ENCODE measurements at regions not wholly inside any gene's neighbourhood (a gene's known extent, or its start where the extent isn't known, plus 50 kb on each side); places are given as distances from the start of the nearest gene placed in this dataset.
"Not testable (repeated sequence)": the region's sequence is repeated elsewhere in the genome, so short reads cannot be mapped to it uniquely, and the experiment has no call there.

DNA sequence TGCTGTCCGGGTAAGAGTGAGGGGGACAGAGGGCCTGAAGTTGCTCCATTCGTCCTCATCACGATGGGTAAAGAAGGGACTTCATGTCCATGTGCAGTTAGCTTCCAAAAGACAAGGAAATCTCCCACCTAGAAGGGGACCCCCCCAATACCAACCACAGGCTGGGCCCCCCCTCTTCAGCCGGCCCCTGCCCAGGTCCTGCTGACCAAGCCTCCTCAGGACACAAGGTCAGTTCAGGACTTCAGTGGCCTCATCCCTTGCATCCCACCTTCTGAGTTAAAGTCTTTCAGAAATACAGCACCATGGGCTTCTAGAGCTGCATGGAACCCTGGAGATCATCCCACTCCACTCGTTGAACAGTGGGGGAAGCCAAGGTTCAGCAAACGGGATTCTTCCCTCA, 115.4 kb upstream of the ERG start:
- no peak for DNase-seq (ENCODE audit: low spot score)
- FAIRE-seq: no peak

DNA sequence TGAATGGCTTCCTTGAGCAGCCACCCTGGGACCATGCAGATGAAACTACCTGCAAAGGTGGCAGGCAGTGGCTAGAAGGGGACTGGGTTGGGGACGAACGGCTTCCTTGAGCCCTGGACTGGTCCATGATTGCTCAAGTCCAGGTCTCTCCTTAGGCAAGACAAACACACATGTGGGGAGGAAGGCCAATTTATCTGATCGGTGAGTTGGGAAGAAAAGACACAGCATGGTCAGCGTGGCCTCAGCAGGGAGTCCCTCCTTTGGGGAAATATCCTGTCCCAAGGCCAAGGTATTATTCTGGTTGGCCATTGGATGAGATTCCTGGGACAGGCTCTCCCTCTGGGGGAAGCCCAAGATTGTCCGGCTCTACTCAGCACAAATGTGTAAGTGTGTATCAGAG, 116.3 kb upstream of the ERG start:
- no peak for DNase-seq (ENCODE audit: low spot score)
- no peak for FAIRE-seq

DNA sequence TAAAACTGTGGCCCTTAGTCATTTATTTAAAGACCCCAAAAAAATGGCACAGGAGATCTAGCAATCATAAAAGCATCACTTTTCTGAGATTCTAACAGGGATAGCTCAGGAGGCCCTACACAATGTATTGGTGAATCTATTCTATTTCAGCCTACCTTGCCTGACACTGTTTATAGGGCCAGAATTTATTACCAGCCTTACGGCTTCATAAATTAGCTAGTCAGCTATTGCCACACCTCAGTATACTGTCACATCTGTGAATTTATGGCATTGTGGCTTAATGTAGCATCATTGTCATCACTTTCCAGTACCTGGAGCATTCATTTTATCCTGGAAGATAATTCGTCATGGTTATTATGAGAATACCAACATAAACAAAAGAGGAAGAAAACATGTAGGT, 121.2 kb upstream of the ERG start:
- FAIRE-seq: no peak

DNA sequence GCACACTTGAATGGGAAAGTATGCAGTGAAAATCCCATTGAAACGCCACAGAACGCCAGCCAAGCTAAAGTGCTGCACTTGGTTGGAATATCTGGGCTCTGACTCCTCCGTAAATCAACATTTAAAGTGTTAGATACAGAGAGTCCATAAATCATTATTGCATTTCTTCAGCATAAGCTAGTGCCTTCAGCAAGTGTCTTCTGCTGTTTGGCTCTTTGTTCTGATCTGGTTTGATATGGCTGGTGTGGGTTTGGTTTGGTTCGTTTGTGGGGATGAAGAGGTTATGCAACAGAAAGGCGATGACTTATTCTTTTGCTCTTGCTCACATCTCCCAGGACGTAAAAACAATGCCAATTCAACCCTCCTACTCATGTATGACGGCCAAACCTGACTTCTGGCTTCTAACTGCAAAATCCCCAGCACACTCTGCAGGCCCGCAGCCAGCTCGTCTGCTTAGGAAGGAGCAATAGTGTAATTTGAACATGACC, 121.8 kb upstream of the ERG start:
- DNase-seq (ENCODE audit: low spot score) (no peak), FAIRE-seq (no peak)

More for the DNA sequence above, 121.2 kb upstream of the ERG start:
- no peak for DNase-seq (ENCODE audit: low spot score)

DNA sequence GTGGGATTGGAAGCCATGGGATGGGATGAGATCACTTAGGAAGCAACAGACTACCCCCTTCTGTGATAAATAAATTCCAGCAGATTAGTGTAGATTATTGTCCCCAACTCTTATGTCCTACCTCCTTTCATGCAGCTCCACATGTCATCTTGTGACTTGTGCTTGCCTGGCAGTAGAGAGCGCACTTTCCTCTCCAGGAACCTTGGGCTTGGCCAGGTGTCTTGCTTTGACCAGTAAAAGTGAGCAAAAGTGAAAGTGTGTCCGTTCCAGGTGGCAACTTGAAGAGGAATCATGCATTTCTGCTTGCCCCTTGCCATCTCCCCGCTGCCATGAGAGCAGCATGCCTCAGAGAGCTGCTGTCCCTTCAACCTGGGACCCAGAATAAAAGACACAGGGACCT, 122.9 kb upstream of the ERG start:
- no peak for FAIRE-seq

DNA sequence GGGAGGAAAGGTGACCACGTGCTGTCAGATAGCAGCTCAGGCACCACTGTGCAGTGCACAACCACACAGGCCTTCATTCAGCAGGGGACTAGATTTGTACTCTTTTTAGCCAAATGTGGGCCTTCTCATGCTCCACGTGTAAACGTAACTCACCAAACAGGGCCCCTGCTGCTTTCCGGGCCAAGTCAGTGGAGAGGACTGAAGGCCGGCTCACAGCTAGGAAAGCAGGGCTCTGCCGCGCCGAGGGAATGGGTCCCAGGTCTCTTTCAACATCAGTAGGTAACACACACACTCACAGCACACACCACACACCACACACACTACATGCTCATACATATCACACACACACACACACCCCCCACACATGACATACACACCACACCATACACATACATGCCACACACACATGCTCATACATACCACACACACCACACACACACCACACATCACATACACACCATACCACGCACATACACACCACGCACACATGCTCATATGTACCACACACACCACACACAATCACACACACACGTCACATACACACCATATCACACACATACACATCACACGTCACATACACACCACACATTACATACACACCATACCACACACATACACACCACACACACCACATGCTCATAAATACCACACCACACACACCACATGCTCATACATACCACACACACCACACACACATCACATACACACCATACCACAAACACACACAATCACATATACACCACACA, 124.0 kb upstream of the ERG start:
- DNase-seq (ENCODE audit: low spot score) (no peak), FAIRE-seq (no peak)

More for the DNA sequence above, 122.9 kb upstream of the ERG start:
- DNase-seq (ENCODE audit: low spot score): no peak

DNA sequence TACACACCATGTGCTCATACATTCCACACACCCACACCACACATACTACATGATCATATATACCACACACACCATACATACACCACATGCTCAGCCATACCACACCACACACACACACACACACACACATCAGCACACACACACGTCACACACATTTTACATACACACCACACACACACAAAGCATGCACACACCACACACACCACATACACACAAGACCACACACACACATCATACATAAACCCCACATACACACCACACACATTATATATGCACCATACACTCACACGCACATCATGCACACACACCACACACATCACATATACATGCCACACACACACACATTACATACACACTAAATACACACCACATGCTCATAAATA, 124.5 kb upstream of the ERG start:
- FAIRE-seq (no peak), DNase-seq (ENCODE audit: low spot score) (no peak)

DNA sequence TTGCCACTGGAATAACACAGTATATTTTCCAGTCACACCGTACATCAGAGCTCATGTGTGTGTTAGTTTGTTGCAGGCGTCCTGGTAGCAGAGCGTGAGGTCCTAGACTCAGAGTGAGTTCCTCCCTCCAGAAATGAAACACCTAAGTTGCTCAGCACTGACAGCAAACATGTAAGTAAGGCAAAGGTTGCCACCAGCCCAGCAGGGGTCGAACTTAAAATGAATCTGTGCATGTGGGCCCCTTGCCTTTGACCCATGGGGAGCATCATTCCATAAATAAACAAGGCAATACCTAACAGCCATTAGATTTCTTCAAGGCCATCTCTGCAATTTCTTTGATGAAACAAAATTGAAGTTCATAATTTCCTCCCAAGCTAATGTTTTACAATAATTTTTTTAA, 125.3 kb upstream of the ERG start:
- no peak for FAIRE-seq
- no peak for DNase-seq (ENCODE audit: low spot score)

DNA sequence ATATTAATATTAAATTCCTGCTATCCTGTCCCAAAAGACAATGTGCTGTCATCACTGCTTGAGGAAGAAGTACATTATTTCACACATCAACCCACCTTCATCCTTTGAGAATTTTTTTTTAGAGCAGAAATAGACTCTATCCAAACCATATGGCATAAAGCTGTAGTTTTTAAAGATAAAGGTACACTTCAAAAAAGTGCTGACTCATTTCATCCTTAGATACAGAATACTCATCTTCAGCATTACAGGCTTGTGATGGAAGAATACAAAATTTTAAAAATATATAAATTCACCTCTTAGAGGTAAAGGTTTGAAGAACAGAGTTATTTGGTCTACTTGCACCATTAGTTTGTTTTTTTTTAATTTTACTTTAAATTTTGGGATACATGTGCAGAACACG, 126.7 kb upstream of the ERG start:
- FAIRE-seq: no peak
- no peak for DNase-seq (ENCODE audit: low spot score)

DNA sequence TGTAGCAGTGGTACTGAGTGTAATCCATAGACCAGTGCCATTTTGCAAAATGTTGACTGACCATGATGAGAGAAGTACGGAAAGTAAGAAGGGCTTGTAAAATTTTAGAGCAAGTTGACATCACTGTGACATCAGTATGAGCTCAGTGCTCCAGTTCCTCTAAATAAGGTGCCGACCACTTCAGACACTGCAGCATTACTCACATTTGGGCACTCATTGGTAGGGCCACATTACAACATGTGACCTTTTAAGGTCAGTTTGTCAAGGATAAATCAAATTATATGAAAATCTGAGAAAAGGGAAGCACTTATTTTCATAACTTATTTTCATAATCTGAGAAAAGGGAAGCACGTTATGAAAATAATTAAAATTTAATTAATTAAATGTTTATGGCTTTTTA, 128.0 kb upstream of the ERG start:
- DNase-seq (ENCODE audit: low spot score) (no peak), FAIRE-seq (no peak)

DNA sequence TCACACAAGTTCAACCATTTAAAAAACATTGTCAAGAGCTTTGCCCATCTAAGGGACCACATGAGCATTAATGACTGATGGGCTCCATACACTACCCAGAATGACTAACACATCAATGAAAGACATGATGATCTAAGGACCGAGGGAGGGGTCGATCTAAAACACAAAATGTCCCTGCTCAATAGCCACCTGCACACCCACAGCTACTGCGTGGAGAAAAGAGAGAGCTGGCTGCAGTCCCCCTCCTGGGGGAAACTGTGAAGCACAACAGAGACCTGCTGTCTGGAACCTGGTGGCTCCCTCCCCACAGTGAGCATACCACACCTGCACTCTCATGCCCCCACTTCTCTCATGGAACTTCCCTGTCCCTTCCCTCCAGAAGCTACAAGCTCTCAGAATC, 130.1 kb upstream of the ERG start:
- no peak for FAIRE-seq

DNA sequence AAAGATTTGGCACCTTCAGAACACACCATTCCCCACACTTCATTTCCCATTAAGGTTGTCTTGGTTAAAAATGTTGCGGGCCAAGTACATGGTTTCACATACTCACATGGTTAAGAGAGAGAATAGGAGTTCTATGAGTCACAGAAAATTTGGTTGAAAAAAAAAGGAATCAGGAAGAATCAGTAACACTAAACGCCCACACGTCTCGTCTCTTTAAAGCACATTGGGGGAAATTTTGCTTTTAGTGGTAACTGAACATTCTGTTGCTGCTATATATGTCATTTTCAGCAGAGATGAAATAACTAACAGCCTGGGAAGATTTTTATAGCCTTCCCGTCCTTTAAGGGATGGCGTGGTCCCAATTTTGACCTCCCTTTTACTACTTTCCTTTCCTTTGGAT, 132.9 kb upstream of the ERG start:
- FAIRE-seq (no peak), DNase-seq (ENCODE audit: low spot score) (no peak)

More for the DNA sequence above, 130.1 kb upstream of the ERG start:
- DNase-seq (ENCODE audit: low spot score): no peak

DNA sequence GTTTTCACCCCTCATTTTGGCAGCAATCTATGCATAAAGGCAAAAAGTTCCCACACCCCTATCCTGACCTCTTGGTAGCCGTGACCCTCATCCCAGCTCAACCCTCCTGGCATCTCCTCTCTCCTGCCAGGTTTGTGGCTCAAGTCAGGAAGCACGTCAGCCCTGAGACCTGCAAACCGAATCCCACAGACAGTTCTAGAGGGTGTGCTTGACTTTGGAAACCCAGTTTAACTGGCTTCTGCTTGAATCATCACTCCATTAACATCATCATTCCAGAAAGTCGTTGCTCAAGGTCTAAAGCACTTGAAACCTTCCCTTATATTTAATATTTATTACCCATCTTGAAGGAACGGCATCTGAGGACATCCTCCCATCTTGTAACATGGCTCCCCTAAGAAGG, 133.4 kb upstream of the ERG start:
- FAIRE-seq (no peak), DNase-seq (ENCODE audit: low spot score) (no peak)

DNA sequence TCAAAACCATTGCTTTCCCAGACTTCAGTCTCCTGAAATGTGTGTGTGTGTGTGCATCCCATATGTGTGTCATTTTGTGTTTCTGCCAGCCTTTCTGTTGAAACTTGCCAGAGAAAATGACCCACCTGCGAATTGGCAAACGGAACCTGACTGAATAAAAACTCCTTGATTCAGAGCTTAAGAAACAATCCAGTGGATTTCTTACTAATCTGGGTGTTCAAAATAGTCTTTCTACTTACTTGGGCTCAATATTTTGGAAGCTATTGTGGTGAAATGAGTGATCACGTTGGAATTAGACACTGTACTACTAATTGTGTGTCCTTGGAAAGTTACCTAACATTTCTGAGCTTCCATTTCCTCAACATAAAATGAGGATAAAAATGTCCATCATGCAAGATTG, 138.9 kb upstream of the ERG start:
- DNase-seq (ENCODE audit: low spot score) (no peak), FAIRE-seq (no peak)

DNA sequence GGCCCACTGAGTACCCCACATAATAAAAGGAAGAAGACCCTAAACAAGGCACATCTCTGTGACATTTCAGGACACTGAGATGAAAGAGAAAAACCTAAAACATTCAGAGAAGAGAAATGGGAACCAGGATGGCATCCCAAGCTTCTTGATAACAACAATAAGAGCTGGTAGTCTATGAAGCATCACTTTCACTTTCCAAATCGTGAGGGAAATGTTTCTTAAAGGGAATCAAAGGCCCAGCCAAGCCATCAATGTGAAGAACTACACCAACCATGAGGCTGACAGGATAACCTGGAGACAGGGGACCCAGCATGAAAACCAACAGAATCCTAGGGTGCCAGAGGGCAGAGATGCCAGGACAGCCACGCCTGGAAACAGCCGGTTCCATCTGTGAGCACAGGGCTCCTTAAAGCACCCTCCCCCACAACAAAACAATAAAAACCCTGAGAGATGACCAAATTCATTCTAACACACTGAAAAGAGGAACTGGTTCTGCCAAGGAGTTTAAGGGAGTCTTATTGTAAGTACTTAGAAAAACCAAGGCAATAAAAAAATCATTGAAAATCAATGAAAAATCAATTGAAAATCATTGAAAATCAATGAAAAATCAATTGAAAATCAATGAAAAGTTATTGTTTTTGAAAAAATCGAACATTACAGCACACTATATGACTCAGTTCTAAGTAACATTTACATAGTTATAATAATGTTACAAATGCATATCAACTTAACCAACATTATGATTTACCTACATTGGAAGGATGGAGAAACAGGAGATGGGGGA, 141.5 kb upstream of the ERG start:
- DNase-seq (ENCODE audit: low spot score) (no peak), FAIRE-seq (no peak)

DNA sequence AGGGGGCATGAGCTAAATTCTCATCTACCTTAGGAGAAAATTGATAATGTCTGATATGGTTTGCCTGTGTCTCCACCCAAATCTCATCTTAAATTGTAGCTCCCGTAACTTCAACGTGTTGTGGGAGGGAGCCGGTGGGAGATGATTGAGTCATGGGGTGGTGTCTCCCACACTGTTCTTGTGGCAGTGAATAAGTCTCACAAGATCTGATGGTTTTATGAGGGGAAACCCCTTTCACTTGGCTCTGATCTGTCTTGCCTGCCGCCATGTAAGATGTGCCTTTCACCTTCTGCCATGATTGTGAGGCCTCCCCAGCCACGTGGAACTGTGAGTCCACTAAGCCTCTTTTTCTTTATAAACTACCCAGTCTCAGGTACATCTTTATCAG, 142.1 kb upstream of the ERG start:
- FAIRE-seq; DNase-seq (ENCODE audit: low spot score): not testable (repeated sequence)

DNA sequence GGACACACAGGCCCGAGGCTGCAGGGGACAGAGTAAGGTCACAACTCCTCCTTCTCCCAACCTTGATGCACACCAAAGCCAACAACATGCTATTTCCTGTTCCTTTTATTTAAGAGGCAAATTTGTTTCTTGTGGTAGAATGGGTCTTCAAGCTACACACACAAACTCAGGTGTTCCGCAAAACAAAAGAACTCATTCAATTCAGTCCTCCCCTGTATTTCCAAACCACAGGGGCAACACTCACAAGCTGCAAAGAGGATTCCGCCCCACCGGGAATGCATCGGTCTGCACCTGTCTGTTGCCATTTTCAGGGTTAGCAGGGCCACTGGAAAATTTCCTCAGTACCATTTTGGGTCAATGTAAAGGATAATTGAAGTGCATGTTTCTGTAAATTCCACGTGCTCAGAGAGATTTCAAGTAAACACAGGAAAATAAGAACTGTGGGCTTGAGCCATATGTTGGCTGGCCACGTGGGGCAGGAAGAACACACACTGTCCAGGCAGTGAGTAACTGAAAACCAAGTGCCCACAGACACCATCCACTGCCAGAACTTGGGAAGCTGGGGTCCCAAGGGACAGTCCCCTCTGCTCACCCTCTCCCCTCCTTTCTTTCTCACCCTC, 145.2 kb upstream of the ERG start:
- DNase-seq (ENCODE audit: low spot score): no peak

DNA sequence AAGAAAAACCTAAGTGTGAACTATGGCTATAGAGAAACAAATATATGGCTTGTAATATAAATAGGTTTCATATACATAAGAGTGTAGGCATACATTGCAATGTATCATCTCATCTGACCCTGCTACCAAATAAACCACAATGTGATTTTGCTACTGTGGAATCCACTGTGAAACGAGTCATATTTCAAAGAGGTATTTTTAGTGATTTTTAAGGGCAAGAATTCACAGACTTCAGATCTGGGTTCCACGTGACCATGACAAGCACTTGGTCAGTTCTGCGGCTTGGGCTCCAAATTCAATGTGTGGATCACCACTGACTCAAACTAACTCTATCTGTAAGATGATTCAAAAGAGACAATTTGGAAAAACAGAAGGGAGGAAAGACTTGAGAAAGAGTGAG, 147.0 kb upstream of the ERG start:
- DNase-seq (ENCODE audit: low spot score) (peak; percentile 50), FAIRE-seq (peak; percentile 60)

More for the DNA sequence above, 145.2 kb upstream of the ERG start:
- FAIRE-seq: no peak

DNA sequence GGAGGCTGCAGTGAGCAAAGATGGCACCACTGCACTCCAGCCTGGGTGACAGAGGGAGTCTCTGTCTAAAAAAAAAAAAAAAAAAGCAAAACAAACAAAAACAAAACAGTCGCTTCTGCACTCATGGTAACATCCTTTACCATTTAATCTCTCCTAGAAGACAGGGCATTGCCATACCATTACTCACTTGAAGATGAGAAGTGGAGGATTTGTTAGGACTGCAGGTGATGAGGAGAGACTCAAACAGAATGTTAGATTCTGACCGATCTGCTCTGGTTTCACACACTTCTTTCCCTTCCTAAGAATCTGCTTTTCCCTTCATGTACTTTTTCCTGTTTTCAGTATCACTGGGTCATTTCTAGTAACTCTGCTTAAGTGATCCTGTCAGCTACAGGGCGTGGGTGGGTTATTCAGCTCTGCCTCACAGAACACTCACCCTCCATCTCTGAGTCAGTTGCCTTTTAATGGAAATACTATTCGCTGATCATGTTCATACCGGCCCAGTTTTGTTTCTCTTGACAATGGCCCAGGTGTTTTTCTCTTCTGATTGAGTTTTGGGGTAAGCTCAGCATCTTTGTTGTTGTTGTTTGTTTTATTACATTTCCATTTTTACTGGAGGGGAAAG, 148.0 kb upstream of the ERG start:
- FAIRE-seq: no peak
- DNase-seq (ENCODE audit: low spot score): no peak

DNA sequence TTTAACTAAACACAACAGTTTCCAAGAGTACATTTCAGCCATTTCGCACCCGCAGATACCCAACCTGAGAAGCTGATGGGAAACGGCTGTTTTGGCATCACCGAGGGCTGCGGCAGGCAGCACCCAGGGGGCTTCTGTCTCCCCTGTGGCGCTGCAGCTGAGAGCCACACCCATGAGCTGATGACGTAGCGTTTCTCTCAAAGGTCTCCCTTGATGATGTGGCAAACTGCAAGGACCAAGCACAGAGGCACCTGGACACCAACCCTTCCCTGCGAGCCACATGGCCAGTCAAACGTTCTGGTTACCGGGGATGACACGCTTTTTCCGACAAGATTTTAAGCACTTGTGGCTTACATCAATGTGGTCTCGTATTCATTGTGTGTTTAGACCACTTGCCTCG, 150.8 kb upstream of the ERG start:
- no peak for FAIRE-seq
- no peak for DNase-seq (ENCODE audit: low spot score)

DNA sequence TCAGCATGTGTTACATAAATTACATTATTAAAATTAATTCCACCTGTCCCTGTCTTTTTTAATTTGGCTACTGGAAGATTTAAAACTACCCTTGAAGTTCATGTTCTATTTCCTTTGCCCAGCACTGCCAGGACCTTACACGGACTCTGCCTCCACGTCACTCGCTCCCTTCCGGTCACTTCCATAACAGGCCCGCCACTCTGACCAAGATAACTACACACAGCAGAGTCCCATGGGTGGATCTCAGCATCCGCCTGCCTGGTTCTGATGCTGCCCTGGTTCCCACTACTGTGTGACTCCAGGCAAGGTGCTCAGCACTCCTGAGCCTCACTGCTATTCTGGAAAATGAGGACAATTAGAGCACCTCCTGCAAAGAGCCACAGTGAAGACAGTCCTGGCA, 153.3 kb upstream of the ERG start:
- DNase-seq (ENCODE audit: low spot score) (no peak), FAIRE-seq (no peak)

DNA sequence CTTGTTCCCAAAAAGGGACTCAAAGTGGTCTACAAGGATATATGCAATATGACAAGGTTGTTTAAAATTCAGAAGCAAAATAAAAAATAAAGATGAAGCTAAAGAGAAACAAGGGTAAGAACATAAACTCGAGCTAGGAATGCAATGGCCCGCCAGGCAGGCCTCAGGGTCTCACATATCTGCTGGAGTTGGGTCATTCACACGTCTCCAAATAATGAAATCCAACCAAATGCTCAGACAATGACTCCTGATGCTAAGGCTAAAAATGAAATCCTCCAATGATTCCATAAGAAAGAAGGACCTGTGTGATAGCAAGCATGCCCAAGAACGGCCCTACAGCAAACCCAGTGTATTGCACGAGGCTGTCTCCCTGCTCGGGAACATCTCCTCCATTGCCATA, 153.3 kb upstream of the ETS2 start:
- no peak for FAIRE-seq
- DNase-seq (ENCODE audit: low spot score): no peak
